Body of pancreas (tissue), 4 donors: ENCODE measurements at regions not wholly inside any gene's neighbourhood (a gene's known extent, or its start where the extent isn't known, plus 50 kb on each side); places are given as distances from the start of the nearest gene placed in this dataset.

Experiments
- POLR2A ChIP-seq, 3 donors: fragments of 450-650 bp; IDR thresholded peaks; one replicate each; pipeline ENCODE4 v1.6.1; 2016; ENCODE audit warnings: antibody characterized with exemption in 3 of 3, mild to moderate bottlenecking in 2 of 3
- TF ChIP-seq, protein P1 (sequence below), 7 experiments: fragments of 450-650 bp in 4 of 7; fragments of 200-600 bp in 3 of 7; sonication (generic) in 3 of 7; IDR thresholded peaks; one replicate each; pipeline ENCODE4 v1.5.1; 2016 to 2019; ENCODE audit warnings: antibody characterized with exemption in 7 of 7

DNA sequence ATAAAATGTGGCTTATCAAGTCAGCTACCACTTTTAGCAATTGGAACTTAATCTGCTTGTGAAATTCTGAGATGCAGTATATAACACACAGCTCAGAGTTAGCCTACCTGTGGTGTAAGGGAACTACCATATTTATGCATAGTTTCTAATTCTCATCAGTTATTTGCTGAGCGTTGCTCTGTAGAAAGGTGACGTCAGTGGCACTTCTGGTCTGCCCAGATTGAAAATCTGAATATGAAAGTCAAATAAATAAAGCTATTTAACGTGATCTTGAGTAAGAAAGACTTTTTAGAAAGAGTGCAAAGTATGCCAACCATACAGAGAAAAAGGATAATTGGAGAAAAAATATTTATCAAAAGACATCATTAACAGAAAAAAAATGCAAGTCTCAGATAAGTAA lies 938.9 kb upstream of the NOVA1 start:
- TF ChIP-seq POLR2A (IDR thresholded peaks at IDR 0.05), result no peak
- TF ChIP-seq, protein P1, sequence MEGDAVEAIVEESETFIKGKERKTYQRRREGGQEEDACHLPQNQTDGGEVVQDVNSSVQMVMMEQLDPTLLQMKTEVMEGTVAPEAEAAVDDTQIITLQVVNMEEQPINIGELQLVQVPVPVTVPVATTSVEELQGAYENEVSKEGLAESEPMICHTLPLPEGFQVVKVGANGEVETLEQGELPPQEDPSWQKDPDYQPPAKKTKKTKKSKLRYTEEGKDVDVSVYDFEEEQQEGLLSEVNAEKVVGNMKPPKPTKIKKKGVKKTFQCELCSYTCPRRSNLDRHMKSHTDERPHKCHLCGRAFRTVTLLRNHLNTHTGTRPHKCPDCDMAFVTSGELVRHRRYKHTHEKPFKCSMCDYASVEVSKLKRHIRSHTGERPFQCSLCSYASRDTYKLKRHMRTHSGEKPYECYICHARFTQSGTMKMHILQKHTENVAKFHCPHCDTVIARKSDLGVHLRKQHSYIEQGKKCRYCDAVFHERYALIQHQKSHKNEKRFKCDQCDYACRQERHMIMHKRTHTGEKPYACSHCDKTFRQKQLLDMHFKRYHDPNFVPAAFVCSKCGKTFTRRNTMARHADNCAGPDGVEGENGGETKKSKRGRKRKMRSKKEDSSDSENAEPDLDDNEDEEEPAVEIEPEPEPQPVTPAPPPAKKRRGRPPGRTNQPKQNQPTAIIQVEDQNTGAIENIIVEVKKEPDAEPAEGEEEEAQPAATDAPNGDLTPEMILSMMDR (IDR thresholded peaks at IDR 0.05), result no peak
